NCI-H1417 (cell line): ENCODE measurements at regions not wholly inside any gene's neighbourhood (a gene's known extent, or its start where the extent isn't known, plus 50 kb on each side); places are given as distances from the start of the nearest gene placed in this dataset.
A peak's percentile ranks its signal among the peaks of the same experiment; 100 is the strongest.

Source experiments
- DNase-seq, 3 experiments: peaks; one replicate each; lab custom pipeline; 2025; lab: John Stamatoyannopoulos, UW

DNA sequence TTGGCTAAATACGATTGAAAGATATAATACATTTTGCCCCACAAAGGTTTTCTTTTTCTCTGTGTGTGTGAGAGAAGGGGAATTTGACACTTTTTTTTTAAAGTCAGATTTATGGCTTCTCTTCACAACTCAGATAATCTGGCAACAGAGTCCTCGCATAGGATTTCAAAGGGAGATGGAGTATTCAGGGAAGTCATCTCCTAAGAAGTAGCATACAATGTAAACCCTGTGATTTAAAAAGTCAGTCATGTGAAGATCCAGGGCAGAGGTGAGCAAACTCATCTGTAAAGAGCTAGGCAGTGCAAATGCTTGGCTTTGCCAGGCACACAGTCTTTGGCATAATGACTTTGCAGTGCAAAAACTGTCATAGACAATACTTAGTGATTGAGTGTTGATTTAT, 1526.3 kb downstream of the AACS start:
- no peak for DNase-seq

DNA sequence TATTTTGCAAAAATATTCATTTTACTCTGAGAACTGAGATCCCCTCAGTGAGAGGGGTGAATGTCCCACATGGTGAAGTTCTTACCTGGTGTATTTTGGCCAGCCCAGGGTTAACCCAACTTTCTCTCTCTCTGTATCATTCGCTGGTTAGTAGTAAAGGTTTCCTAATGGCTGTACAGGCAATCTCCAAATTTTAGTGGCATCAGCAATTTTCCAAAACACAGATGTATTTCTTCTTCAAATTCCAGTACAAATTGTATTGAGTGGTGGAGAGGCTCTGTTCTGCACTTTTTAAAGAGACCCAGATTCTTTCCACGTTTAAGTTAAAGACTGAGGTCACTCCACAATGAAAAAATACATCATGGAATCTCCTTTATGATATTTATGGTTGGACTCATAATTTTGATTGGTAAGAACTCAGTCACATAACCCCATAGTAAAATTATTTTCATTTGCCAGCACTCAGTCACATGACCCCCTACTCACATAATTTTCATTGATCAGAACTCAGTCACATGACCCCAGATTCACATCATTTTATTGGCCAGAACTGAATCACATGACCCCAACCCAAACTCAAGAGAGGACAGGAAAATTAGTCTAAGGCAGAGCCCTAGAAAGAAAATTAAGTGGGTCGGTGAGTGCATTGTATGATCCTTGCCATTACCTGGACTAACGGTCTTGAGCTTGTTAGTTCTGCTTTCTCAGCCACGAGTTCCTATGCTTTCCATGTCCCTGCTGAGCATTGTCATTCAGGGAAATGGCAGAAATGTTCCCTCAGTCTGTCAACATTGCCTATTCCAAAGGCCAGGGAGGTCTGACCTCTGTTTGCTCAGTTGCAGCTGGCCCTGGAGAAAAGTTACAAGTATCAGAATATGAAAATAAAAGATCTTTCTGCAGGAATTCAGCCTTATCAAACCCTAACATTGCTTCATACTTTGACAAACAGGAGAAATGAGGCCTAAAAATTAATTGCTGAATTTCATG, 1536.2 kb downstream of the AACS start:
- no peak for DNase-seq

DNA sequence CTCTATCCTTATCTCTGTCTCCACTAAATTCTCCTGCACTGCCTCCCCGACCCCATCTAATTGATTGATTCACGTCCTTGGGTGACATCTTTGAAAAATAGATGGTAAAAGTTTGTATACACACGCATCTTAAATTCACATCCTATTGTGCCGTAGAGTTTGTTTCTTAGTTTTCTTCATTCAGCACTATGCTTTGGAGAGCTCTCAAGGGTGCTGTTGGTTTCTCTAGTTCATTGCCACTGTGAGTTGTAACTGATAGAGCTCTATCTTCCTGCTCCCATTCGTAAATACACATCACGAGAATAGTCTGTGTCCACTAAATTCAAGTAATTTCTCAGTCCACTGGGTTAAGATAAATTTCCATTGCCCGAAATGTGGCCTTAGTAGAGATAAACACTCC, 1537.4 kb downstream of the AACS start:
- no peak for DNase-seq

DNA sequence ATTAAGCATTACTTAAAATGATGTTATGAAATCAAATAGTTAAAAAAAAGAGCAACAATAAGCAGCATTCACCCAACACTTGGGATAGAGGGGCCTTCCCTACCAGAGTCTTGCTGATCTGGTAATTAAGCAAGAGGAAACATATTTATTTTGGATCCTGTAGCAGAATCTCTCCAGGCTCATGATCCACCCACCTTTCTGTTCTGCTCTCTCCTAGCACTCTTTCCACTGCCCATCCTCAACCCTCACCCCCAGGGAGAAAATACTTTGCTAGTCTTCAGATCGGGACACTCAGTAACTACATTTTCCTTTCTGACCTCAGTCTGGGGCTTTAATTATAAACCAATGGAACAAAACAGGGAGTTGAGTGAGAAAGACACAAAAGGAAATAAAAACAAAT, 1541.9 kb downstream of the AACS start:
- DNase-seq: no peak

DNA sequence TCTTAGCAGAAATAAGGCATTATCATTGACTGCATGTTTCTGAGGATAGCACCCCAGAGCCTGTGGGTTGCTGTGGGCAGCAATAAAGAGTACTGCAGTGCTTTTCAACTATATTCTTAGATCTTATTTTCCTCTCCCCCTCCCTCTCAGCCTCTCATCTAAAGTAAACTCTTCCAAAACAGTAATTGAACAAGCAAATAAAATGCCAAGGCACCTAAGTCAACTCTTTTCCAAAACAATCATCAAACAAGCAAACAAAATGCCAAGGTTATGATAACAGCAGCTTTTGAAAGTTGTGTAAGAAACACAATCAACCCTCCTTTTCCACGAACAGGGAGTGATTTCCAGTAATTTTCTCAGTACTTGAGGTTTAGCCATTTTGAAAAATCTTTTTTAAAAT, 1542.6 kb downstream of the AACS start:
- no peak for DNase-seq

DNA sequence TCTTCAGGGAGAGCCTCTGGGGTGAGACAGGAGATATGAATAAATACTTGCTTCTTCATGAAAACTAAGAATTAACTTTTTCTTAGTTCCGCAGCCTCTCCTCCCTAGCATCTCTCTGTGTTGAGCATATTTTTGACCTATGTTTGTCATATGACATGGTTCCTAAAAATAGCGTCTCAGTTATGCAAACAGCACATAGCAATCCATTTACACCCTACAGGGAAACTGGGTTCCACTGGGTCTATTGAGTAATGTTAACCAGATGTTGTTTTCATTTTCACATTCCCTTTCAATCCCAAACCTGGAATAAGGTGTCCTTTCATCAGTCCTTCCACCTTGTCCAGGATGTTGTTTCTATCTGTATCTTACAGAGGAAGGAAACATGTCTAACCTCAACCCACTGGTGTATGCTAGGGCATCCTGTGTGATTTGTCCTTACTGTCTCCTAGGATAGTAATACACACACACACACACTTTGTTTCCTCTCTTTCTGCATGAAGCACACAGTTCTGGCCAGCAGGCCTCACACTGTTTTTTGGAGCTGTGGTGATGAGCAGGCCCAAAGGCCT, 1543.5 kb downstream of the AACS start:
- no peak for DNase-seq

DNA sequence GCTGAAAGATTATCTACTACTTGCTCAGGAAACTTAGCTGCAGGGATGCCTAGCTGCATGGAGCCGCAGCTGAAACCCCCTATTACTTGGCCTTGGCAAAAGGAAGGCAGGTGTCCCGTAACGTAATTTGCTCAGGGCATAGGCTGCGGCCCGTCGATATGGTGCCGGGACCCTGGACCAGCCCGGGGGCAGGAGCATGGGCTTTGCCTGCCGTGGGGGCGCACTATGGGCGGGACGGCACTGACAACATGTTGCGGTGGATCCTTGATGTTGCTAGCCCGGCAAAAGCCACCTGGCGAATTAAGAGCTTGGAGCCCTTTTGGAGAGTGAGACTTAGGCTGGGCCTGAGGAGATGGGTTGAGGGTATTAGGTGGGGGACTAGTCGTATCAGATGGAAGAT, 1551.2 kb downstream of the AACS start:
- DNase-seq: no peak

DNA sequence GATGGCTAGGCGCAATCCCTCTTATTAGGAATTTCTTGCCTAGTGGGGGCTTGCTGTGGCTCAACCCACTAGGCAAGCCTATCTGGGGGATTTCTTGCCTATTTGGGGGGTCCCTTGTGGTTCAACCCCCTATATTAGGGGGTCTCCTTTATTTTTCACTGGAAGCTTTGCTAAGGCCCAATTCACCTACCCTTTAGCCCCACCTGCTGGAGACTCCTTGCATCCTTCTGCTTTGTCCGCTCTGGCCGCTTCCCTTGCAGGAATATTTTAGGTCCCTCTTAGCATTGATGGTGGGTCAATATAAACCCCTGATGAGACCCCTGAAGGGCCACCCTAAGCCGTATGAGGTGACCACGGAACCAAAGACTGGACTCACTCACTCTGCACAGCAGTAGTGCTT, 1552.1 kb downstream of the AACS start:
- peak in 2 of 3 experiments; percentile 18 to 44 for DNase-seq

DNA sequence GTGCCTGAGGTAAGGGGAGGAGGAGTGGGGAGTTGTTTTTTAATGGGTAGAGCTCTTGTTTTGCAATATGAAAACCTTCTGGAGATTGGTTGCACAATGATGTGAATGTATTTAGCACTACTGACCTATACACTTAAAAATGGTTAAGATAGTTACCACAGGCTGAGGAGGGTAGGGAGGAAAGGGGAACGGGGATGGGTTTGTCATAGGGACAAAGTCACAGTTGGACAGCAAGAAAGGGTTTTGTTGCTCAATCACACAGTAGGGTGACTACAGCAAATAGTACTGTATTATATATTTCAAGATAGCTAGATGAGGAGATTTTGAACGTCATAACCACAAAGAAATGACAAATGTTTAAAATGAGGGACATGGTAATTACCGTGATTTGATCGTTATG, 1562.4 kb downstream of the AACS start:
- DNase-seq: peak in 1 of 3 experiments; percentile 60

DNA sequence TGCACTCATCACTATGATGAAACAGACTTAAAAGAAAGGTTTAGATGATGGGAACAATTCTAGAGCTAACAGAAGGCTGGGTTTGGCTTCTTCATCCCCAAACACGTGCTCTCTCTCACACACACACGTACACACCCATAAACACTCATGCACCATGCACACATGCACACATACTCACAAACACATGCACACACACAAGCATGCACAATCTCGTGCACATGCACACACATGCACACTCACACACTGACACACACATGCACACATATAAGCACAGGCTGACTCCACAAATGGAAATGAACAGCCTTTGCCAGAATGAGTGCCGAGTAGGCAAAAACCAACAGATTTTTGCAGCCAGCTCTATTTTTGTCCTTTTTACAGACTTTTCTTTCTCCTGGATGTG, 1571.6 kb downstream of the AACS start:
- no peak for DNase-seq

DNA sequence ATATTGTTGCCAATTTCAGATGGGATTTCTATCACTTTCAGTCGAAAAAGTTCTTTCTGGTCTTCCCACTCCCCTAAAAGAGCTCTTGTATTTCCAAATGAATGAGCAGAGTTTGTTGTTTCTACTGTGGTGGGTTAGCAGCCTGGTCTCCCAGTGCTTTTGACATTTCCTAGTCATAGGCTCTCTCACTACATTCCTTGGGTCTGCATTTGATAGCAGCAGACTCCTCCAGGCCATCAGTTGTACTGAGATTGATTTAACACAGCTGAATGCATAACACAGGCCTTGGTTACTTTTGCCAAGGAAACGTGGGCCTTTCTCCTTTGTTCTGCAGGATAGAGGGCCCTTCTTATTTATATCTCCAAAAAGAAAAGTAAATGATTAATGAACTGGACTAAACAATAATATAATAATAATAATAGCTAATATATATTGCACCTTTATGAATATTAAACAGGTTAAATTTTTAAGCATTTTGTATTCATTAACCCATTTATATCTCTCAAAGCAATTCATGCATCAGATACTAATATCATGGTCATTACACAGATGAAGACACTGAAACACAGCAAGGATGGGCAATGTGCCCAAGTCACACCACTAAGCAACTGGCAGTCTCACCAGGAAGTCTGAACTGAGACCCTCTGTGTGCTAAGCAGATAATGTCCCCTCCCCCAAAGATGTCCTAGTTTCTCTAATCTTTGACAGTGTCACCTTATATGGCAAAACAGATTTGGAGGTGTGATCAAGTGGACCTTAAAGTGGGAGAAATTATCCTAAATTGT, 1579.2 kb downstream of the AACS start:
- DNase-seq: no peak

DNA sequence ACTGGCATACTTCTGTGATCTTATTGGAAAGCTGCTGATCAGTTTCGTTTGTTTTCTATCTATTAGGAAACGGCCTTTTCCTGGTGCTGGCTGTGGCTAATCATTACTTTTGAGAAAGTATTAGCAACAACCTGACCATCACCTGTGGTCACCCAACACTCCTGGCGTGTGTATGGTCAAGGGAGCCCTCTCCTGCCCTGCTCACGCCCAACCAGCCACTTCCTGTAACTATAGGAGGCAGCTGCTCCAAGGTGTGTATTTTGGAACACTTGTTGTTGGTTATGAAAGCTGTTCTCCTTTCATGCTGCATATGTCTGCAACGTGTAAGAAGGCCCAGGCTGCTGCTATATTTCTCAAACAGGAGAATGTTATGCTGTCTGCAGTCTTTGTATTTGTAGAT, 1582.8 kb downstream of the AACS start:
- no peak for DNase-seq

DNA sequence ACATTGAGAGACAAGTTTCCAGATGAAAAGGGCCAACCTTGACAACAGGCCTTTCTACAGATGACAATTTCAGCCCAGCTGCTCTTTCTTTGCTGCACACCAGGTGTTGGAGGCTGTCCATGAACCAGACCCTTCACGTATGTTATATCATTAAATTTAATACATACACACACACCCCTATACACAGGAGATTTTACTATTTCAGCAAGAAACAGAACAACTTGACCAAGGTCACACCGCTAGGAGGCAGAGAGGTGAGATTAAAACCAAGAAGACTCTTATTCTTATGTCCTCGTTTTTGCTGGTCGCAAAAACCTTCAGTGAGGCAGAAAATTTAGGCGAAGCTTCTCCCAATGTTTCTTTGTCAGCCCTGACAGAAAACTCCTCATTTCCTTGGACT, 1585.9 kb downstream of the AACS start:
- DNase-seq: no peak

DNA sequence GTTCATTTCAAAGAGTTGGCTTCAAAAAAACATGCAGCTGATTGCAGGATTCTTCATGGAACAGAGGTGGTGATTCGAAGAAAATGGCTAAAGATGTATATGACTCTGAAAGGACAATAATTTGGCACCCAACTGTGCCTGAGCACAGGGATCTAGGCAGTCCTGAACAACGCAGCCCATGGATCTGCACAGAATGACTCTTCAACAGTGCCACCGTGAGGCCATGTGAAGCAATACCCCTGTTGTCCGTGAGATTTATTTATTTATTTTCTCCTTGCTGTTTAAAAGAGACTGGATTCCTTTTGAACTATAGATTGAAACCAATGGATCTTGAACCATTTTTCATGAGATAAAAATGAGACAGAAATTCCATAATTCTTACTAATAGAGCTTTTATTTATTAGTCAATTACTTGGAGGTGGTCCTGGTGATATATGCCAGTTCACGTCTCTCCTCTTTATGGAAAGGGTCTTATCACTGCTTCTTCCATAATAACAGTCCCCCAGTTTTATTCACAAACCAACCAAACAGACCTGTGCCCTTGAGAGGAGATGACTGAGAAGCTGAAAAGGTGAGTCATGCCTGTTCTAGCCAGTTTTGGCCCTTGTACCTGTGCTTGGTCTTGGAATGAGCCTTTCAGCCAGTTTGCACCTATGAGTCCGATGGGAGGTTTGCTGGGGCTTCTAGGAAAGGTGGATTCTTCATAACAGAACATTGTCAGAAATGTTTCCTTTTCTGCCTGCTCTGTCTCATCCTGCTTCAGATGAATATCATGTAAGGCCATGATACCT, 1598.3 kb downstream of the AACS start:
- peak in 1 of 3 experiments; percentile 24 for DNase-seq

DNA sequence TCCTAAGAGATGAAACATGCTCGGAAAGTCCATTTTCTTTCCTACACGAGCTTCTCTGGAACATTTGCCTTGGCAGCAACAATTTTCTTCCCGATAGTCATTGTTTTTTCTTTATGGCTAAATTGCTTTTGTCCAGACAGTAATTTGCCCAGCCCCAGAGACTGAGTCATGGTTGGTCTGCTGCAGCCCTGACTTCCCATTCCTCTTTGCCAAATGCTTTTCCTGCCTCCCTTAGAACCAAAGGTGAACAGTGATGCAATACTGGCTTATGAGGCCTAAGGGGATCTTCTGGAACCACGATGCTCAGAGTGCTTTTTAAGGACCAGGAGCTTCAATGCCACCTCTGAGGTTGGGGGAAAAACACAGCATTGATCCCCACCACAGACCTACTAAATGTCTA, 1599.6 kb upstream of the TMEM132C start:
- no peak for DNase-seq

DNA sequence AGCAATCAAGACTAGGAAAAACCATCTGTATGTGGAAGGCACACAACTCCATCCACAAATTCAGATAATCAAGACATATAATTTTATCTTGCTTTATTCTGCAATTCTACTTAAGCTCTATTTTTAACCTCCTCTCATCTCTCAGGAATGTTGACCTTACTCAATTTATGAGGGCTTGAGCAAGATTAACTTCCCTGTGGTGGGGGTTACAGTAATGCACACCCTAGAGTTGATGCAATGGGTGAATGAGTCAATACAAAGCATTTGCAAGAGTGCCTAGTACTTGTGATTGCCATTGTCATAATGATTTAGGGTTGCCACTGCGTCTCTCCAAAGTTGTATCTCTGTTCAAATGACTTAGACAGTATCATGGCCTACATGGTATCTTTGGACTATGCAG, 1598.4 kb upstream of the TMEM132C start:
- DNase-seq: no peak

DNA sequence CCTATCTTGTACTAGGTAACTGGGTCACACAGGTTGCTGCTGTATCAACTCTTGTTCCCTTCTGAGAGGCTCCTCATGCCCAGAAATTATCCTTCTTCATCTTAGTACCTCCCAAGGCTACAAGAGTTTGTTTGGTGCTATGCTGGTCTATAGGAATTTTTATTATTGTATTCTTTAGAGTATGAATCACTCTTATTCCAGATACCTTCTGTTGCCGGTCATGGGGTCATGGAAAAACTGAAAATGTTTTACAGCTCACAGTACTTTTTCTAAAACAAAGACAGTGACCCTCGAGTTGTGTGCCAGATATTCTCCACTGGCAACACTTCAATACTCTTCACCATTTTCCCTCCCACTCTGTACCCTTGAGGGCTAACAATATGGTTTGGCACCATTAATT, 1598.0 kb upstream of the TMEM132C start:
- DNase-seq: no peak

DNA sequence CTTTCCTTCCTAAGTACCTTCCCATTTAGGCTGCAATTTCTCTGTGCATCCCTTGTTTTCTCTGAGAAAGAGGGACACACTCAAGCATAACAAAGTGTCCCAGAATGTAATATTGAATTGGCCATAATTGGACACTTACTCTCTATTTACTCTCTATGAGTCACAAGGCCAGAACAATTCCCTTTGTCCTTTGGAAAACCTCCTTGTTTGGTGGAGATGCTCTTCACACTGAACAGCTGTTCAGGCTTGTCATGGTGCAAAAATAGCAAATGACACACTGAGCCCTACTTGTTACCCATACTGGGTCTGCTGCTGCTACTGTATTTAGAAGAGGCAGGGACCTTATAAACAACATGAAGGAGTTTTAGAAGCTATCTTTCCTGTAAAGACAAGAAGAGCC, 1590.5 kb upstream of the TMEM132C start:
- DNase-seq: no peak

DNA sequence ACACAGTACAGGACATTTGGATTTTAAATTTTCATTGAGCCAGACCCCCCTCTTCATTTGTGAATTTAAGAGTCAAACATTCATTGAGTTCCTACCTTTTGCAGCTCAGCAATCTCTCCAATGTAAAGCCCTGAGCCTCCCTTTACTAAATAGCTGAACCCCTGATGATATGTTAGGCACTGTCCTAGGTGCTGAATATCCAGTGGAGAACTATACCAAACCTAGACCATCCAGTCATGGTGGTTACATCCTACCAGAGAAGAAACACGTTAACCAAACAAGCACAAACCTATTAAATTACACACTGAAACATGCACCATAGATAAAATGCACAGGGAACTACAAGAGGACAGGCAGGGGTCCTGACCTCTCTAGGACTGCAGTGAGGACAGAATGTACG, 1585.3 kb upstream of the TMEM132C start:
- DNase-seq: no peak

DNA sequence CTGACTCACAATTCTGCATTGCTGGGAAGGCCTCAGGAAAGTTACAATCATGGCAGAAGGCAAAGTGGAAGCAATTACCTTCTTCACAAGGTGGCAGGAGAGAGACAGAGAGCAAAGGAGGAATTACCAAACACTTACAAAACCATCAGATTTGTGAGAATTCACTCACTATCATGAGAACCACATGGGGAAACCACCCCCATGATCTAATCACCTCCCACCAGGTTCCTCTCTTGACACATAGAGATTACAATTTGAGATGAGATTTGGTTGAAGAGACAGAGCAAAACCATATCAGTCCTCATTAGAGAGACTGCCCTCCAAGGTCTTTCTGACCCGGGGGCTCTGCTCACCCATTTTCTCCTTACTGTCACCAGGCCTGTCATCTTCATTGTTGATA, 1582.3 kb upstream of the TMEM132C start:
- no peak for DNase-seq

DNA sequence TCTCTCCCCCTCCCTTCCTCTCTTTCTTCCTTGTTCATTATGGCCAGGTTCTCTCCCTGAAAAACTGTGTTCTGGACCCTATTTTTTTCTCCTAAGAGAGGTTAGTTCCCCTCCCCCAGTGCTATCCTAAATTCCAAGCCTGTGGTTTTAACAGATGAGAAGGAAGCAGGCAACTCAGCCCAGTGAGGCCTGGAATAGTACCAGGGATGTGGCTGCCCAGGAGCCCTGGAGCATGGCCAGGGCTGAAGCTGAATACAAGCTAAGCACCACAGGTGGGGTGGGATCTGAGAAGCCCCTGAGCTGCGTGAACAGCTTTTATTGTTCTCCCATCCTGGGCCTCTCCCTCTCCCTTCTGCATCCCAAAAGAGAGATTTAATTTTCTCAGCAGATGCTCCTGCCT, 1581.3 kb upstream of the TMEM132C start:
- no peak for DNase-seq

DNA sequence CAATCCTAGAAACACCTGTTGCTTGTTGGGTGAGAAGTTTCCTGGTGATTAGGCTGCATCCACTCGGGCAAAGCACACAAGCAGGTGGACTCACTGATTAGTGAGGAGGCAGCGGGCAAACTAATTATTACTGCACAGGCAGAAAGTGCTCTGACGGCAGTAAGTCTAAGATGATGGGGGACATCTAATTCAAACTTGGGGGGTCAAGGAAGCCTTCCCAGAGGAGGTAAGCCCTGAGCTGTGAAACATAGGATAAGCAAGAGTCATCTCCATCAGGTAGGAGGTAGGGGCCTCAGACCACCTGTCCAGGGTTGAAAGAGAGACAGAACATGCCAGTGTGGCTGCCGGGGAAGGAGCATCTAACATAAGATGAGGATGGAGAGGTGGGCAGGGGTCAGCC, 1578.4 kb upstream of the TMEM132C start:
- no peak for DNase-seq
